Adrenal gland (tissue), 9 donors: ENCODE measurements at regions not wholly inside any gene's neighbourhood (a gene's known extent, or its start where the extent isn't known, plus 50 kb on each side); places are given as distances from the start of the nearest gene placed in this dataset.
"Not testable (repeated sequence)": the region's sequence is repeated elsewhere in the genome, so short reads cannot be mapped to it uniquely, and the experiment has no call there.

ENCODE experiments used
- DNase-seq, 7 donors: peaks; one replicate each; pipeline ENCODE4 v3.0.0-alpha.2; 2019 to 2020
- H3K27ac ChIP-seq, 5 donors: fragments of 200-600 bp; sonication (generic) in 4 of 5; 1 replicate in 3 of 5; 2 replicates in 2 of 5; pipeline versions ENCODE4 v1.5.1 to v1.8.0; 2016 to 2020; ENCODE audit warnings: mild to moderate bottlenecking in 1 of 5
- H3K27me3 ChIP-seq: fragments of 200-600 bp; 2 replicates; pipeline ENCODE4 v1.8.0; 2021
- H3K36me3 ChIP-seq, 2 donors: fragments of 200-600 bp; replicated peaks in 1 of 2; 1 replicate in 1 of 2; 2 replicates in 1 of 2; pipeline versions ENCODE4 v1.5.1 to v1.8.0; 2018 to 2022
- H3K4me1 ChIP-seq, 2 donors: fragments of 200-600 bp; replicated peaks in 1 of 2; 1 replicate in 1 of 2; 2 replicates in 1 of 2; pipeline versions ENCODE4 v1.5.1 to v1.8.0; 2018 to 2021
- H3K4me3 ChIP-seq, 4 donors: fragments of 200-600 bp; sonication (generic) in 3 of 4; one replicate each; pipeline ENCODE4 v1.5.1; 2016 to 2018
- H3K9me3 ChIP-seq, 3 donors: fragments of 200-600 bp; sonication (generic) in 1 of 3; replicated peaks in 1 of 3; 1 replicate in 2 of 3; 2 replicates in 1 of 3; pipeline versions ENCODE4 v1.5.1 to v1.8.0; 2016 to 2021
- POLR2A ChIP-seq, 2 donors: fragments of 450-650 bp; IDR thresholded peaks; one replicate each; pipeline ENCODE4 v1.6.1; 2017; ENCODE audit warnings: antibody characterized with exemption in 2 of 2, mild to moderate bottlenecking in 2 of 2, moderate library complexity in 1 of 2
- WGBS, 4 donors: extraction: QIAGEN DNeasy Blood & Tissue Kit in 2 of 4; methylation state at CpG; one replicate each; pipeline versions ENCODE4 v1.1.5 to v1.1.7; 2013 to 2017; 5-methylcytosine and 5-hydroxymethylcytosine counted together
- intact Hi-C, 2 donors: fragments of 100-400 bp; cut with DNase I; formaldehyde crosslinking; loops; one replicate each; pipeline versions ENCODE4 v1.14.1 to v1.15.0; 2022 to 2023
- small RNA-seq, 2 donors: library from RNA; depleted of rRNA; stranded (forward); fragments of <200 nt; gene quantifications; one replicate each; pipeline ENCODE3, GENCODE V24; 2016
- TF ChIP-seq, protein P1 (sequence below), 6 experiments: fragments of 450-650 bp in 4 of 6; fragments of 200-600 bp in 2 of 6; sonication (generic) in 1 of 6; IDR thresholded peaks; 1 replicate in 5 of 6; 2 replicates in 1 of 6; pipeline versions ENCODE4 v1.5.1 to v1.8.0; 2016 to 2021; ENCODE audit warnings: antibody characterized with exemption in 6 of 6, mild to moderate bottlenecking in 2 of 6, moderate library complexity in 1 of 6
- donor health status: healthy with polysubstance abuse.
- donor health status: Bipolar disorder and iron deficiency.
- donor health status: DM: yes; HTN: yes; CAD: no.
- donor health status: DM: no; HTN: no; CAD: no.
- donor health status: DM: no; HTN: no; CAD: no.

DNA sequence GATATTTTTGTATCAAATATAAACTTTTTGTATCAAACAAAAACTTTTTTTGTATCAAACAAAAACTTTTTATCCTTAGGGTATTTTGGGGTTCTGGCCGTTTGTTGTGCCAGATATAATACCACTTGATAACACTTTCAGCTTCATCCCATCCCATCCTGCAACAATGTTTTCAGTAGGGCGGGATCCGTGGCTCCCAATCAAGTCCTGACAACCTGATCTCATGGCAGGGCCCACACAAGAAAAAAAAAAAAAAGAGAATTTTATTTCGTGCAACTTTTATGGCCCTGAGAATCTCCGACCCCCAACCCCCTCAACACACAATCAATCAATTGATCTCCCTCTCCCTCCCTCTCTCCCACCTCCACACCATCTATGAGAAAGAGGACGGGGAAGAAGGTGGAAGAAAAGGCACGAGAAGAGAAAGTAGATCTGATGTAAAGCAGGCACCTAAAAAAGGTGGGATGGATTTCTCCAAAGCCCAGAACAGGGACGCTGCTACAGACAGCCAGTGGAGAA is 4749.6 kb upstream of the OR11H1 start:
- H3K9me3 ChIP-seq: no peaks in the 10 kb centered on the region
- H3K36me3 ChIP-seq: no peaks in the 10 kb centered on the region
- no peaks in the 10 kb centered on the region for H3K27me3 ChIP-seq
- no peak for DNase-seq
- H3K4me1 ChIP-seq: no peaks in the 10 kb centered on the region
- H3K27ac ChIP-seq: no peak overlapping the region
- no peak for TF ChIP-seq POLR2A (IDR thresholded peaks at IDR 0.05)
- intact Hi-C loops: no loop called here
- 40 to 45% (median 43%) methylated on average over 8 of the region's 8 CpGs for WGBS, 4 donors
- no peak overlapping the region for H3K4me3 ChIP-seq

DNA sequence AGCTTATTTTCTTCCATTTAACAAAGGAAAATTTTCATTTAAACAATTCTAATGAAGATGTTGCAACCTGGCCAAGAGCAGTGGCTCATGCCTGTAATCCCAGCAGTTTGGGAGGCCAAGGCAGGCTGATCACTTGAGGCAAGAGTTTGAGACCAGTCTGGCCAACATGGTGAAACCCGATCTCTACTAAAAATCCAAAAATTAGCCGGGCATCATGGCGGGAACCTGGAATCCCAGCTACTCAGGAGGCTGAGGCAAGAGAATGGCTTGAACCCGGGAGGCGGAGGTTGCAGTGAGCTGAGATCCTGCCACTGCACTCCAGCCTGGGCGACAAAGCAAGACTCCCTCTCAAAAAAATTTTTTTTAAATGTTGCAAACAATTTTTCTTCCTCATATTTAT is 4748.8 kb upstream of the OR11H1 start:
- WGBS, 4 donors: 57 to 62% (median 60%) methylated on average over 6 of the region's 6 CpGs
- H3K27ac ChIP-seq, H3K9me3 ChIP-seq, H3K4me1 ChIP-seq, intact Hi-C loops, H3K36me3 ChIP-seq, DNase-seq, H3K4me3 ChIP-seq, H3K27me3 ChIP-seq: not testable (repeated sequence)

DNA sequence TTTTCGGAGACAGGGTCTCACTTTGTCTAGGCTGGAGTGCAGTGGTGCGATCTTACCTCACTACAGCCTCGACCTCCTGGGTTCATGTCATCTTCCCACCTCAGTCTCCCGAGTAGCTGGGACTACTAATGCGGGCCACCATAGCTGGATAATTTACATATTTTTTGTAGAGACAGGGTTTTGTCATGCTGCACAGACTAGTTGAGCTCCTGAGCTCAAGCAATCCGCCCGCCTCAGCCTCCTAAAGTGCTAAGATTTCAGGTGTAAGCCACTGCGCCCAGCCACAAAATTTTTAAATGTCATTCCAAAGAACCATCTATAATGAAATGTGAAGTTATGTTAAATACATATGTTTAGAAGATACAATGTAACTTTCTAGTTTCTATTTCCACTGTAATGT is 4747.7 kb upstream of the OR11H1 start:
- DNase-seq: no peak
- Histone ChIP-seq H3K4me1 (no peaks in the 10 kb centered on the region), H3K36me3 (no peaks in the 10 kb centered on the region), H3K4me3 (no peak overlapping the region), H3K27me3 (no peaks in the 10 kb centered on the region), H3K27ac (no peak overlapping the region), H3K9me3 (no peaks in the 10 kb centered on the region)
- TF ChIP-seq, protein P1, sequence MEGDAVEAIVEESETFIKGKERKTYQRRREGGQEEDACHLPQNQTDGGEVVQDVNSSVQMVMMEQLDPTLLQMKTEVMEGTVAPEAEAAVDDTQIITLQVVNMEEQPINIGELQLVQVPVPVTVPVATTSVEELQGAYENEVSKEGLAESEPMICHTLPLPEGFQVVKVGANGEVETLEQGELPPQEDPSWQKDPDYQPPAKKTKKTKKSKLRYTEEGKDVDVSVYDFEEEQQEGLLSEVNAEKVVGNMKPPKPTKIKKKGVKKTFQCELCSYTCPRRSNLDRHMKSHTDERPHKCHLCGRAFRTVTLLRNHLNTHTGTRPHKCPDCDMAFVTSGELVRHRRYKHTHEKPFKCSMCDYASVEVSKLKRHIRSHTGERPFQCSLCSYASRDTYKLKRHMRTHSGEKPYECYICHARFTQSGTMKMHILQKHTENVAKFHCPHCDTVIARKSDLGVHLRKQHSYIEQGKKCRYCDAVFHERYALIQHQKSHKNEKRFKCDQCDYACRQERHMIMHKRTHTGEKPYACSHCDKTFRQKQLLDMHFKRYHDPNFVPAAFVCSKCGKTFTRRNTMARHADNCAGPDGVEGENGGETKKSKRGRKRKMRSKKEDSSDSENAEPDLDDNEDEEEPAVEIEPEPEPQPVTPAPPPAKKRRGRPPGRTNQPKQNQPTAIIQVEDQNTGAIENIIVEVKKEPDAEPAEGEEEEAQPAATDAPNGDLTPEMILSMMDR (IDR thresholded peaks at IDR 0.05): no peak
- TF ChIP-seq POLR2A (IDR thresholded peaks at IDR 0.05): no peak
- intact Hi-C loops: no loop called here
- WGBS, 4 donors: 49 to 59% (median 54%) methylated on average over 8 of the region's 8 CpGs

DNA sequence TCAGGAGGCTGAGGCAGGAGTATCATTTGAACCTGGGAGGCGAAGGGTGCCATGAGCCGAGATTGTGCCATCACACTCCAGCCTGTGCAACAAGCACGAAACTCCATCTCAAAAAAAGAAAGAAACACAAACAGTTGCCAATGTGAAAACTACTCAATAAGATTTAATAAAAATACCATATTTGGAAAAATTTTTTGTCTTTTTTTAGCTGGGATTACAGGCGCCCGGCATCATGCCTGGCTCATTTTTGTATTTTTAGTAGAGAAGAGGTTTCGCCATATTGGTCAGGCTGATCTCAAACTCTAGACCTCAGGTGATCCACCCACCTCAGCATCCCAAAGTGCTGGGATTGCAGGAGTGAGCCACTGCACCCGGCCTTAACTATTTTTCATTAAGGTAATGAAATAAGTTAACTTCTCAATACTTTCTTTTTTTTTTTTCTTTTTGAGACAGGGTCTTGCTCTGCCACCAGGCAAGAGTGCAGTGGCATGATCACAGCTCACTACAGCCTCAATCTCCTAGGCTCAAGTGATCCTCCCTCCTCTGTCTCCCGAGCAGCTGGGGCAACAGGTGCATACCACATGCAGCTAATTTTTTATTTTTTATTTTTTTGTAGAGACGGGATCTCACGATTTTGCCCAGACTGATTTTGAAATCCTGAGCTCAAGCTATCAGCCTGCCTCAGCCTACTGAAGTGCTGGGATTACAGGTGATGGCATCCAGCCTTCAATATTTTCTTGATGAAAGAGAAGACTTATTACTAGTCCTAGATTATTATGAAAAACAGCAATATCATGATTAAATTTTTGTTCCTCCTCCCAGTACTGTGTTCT is 4746.2 kb upstream of the OR11H1 start:
- intact Hi-C loops: no loop called here
- DNase-seq: no peak
- Histone ChIP-seq H3K27me3 (no peaks in the 10 kb centered on the region), H3K4me1 (no peaks in the 10 kb centered on the region), H3K27ac (no peak overlapping the region), H3K4me3 (no peak overlapping the region), H3K9me3 (no peaks in the 10 kb centered on the region), H3K36me3 (no peaks in the 10 kb centered on the region)
- WGBS, 4 donors: 64 to 68% (median 67%) methylated on average over 10 of the region's 10 CpGs
- TF ChIP-seq, protein P1 (IDR thresholded peaks at IDR 0.05): no peak
- no peak for TF ChIP-seq POLR2A (IDR thresholded peaks at IDR 0.05)

Small RNAs in the stretch of these regions (small RNA-seq; reads per million reads assigned to genes)
- gene RF00004: 0 reads per million in 2 donors
